ENCODE measurements at regions not wholly inside any gene's neighbourhood (a gene's known extent, or its start where the extent isn't known, plus 50 kb on each side); places are given as distances from the start of the nearest gene placed in this dataset.

GRCh38 chr11:105324156-105324555 is 184.6 kb upstream of the CARD18 start:
- DNase-seq, result no peak

- DNase-seq, result no peak
Observed at GRCh38 chr11:105321696-105322095, 182.1 kb upstream of the CARD18 start.

GRCh38 chr11:105315287-105315686 is 175.7 kb upstream of the CARD18 start:
- no peak for DNase-seq

GRCh38 chr11:105312266-105312665 is 172.7 kb upstream of the CARD18 start:
- no peak for DNase-seq

- DNase-seq, result peak; percentile 49
Observed at GRCh38 chr11:105298630-105299029, 159.1 kb upstream of the CARD18 start.

- DNase-seq, result no peak
Observed at GRCh38 chr11:105298174-105298573, 158.6 kb upstream of the CARD18 start.

DNA sequence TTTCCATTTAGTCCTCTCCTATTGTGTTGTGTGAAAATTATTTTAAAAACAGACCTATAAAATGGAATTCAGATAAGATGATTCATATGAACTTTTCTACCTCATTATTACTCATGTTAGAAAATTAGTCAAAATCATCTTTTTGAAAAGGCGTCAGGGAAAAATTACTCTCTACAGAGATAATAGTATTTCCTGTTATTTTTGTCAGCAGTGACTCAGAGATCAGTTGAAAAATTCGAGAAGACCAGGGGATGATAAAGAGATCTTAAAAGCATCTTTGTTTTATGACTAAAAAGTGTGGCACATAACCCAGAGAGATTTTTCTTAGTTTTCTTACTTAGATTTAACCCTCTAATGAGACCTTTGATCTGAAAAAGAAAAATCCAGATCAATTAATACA is 157.9 kb upstream of the CARD18 start:
- DNase-seq, result peak; percentile 68

- peak; percentile 5 for DNase-seq
Observed at GRCh38 chr11:105296806-105297205, 157.2 kb upstream of the CARD18 start.

DNA sequence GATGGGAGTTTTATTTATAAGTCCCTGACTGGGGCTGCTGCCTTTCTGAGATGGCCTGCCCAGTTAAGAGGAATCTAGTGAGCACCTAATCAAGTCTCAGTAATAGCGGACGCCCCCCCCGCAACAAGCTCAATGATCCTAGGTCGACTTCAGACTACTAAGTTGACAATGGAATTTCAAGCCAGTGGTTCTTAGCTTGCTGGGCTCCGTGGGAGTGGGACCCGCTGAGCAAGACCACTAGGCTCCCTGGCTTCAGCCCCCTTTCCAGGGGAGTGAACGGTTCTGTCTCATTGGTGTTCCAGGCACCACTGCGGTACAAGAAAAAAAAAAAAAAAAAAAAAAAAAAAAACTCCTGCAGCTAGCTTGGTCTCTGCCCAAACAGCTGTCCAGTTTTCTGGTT is 156.8 kb upstream of the CARD18 start:
- no peak for DNase-seq

DNA sequence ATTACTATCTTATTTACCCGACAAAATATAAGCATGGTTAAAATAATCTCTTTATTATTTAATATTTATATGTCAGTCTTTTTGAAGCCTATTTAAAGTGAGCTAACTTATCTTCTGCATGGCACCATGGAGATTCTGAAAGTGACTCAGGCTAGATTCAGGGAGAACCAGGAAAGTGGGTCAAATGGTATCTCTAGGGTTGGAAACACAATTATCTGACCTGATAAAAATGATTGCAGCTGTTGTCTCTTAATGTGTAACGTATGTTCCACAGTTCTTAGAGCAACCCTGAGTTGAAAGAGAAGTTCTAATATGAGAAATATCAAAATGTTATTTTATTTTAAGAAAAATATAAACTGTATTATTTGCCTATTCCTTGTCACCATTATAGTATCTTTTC is 143.1 kb upstream of the CARD18 start:
- peak; percentile 38 for DNase-seq

DNA sequence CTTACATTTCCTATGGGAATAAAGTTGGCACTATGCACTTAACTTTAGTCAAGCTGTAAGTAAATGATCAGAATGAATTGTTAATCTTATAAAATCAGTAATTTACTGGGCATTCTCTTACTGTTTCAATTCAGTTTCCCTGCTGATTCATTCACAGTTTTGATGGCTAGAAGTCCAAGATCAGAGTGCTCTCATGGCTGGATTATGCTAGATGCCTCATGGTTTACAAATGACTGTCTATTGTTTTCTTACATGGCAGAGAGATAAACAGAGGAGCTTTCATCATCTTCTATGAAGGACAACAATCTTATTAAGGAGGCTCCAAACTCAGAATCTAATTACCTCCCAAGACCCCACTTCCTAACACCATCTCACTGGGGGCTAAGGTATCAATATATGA is 135.1 kb upstream of the CARD18 start:
- no peak for DNase-seq

DNA sequence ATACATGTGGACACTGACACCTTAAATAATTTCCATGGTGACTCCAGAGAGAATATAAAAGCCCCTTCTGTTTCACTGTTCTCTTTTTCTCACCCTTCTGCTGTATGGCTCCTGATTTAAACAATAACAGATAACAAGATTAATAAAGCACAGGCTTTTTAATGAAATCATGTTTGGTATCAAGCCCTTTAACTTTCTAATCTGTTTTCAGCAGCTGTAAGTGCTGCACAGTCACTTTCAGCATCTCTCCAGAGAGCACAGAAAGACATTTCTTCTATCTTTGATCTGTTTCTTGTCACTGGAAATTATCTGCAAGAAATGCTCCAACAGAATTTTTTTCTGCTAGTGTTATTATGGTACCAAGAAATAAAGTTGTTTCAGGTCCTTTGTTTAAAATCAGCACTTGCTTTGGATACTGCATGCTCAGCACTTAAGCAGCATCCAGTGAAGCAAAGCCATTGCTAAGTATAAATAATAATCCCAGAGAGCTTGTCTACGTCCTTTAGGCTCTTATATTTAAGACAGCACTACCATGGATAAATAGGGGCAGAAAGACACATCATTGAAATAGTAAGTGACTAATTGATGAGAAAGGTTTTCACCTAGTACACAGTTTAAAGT is 134.2 kb upstream of the CARD18 start:
- no peak for DNase-seq

- DNase-seq, result no peak
Observed at GRCh38 chr11:105269862-105270261, 130.3 kb upstream of the CARD18 start.

- no peak for DNase-seq
Observed at GRCh38 chr11:105268404-105269062, 129.0 kb upstream of the CARD18 start.

- peak; percentile 14 for DNase-seq
Observed at GRCh38 chr11:105265845-105266244, 126.3 kb upstream of the CARD18 start.

GRCh38 chr11:105260976-105261375 is 121.4 kb upstream of the CARD18 start:
- no peak for DNase-seq

- DNase-seq, result no peak
Observed at GRCh38 chr11:105245781-105246315, 106.3 kb upstream of the CARD18 start.

GRCh38 chr11:105244160-105244825 is 104.7 kb upstream of the CARD18 start:
- peak; percentile 77 for DNase-seq

GRCh38 chr11:105241136-105241535 is 101.6 kb upstream of the CARD18 start:
- DNase-seq, result no peak

- no peak for DNase-seq
Observed at GRCh38 chr11:105236664-105237063, 97.1 kb upstream of the CARD18 start.

DNA sequence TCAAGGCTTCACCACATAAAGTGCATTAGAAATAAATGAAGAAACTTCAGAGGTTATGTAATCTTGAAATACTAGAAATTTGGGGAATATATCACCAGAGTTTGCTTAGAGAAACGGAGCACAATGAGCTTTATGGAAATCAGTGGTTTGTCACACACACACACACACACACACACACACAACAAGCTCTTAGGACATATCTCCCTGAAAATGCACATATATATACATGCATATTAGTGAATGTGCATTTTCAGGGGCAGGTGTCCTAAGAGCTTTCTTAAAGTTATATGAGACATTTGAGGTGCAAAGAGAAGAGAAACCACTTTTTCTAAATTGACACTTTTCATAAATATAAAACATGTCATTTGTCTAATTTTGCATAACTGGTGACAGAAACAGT is 93.7 kb upstream of the CARD18 start:
- DNase-seq, result no peak

DNA sequence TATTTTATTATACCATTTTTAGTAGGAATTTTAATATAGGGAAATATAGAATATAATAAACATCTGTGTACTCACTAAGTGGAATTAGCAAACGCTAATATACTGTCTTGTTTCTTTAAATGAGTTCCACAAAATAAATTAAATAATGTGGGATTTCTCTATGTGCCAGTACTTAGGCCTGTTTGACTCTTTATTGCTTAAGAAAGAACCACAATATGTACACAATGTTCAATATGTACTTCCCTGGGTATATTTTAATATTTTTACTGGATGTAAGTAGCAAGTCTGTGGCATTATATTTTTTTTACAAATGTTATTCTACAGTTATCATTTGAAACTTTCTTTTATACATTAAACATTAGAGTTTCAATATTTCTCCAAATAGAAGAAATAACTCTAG is 92.5 kb upstream of the CARD18 start:
- no peak for DNase-seq

GRCh38 chr11:105230586-105230985 is 91.0 kb upstream of the CARD18 start:
- DNase-seq, result peak; percentile 16

GRCh38 chr11:105229761-105230160 is 90.2 kb upstream of the CARD18 start:
- no peak for DNase-seq

Measured in NCI-H226 (cell line).